Endothelial cell of umbilical vein (primary cell): ENCODE measurements at regions not wholly inside any gene's neighbourhood (a gene's known extent, or its start where the extent isn't known, plus 50 kb on each side); places are given as distances from the start of the nearest gene placed in this dataset.

ENCODE experiments used
- BruUV-seq: library from RNA; stranded (reverse); fragments of 400-500 nt; replicated peaks from 2 replicates; lab custom pipeline; 2021; lab: Mats Ljungman, UMichigan
- CTCF ChIA-PET: fragments of 300-600, 350-600 bp; sonication (Branson Sonifier 250); formaldehyde crosslinking; loops from one replicate; lab custom pipeline; 2021; ENCODE audit warnings: antibody characterized with exemption, inconsistent platforms; lab: Charles Lee
- POLR2A ChIA-PET: fragments of 300-600, 350-600 bp; sonication (Branson Sonifier 250); formaldehyde crosslinking; loops from one replicate; lab custom pipeline; 2021; ENCODE audit warnings: antibody characterized with exemption, inconsistent platforms; lab: Charles Lee
- DNase-seq: peaks from one replicate; pipeline ENCODE4 v3.0.0-alpha.2; 2011; ENCODE audit warnings: low read depth, low spot score
- FAIRE-seq: peaks from 2 replicates; lab custom pipeline; 2011; peaks lifted over from hg19 to GRCh38; lab: Jason Lieb, UNC
- H2AFZ ChIP-seq: 2 replicates; pipeline ENCODE4 v1.6.0; 2012; ENCODE audit warnings: low read depth, low read length, control low read depth, inconsistent platforms
- H3K27ac ChIP-seq: 2 replicates; pipeline ENCODE4 v1.5.1; 2011; ENCODE audit warnings: low read depth, mild to moderate bottlenecking, control low read depth, low read length, moderate library complexity; ENCODE audit not compliant: insufficient read depth
- H3K27me3 ChIP-seq, 2 experiments: 2 replicates each; pipeline versions ENCODE4 v1.6.0 to v1.6.1; 2011; ENCODE audit warnings: low read length in 2 of 2, mixed read lengths in 1 of 2; ENCODE audit not compliant: control insufficient read depth in 2 of 2, insufficient read depth in 2 of 2
- H3K36me3 ChIP-seq, 2 experiments: 2 replicates in 1 of 2; 3 replicates in 1 of 2; pipeline ENCODE4 v1.5.1; 2011; ENCODE audit warnings: low read length in 2 of 2, mild to moderate bottlenecking in 1 of 2, moderate library complexity in 1 of 2; ENCODE audit not compliant: control insufficient read depth in 2 of 2, insufficient read depth in 2 of 2; ENCODE audit errors: extremely low read depth in 1 of 2
- H3K4me1 ChIP-seq: 3 replicates; pipeline ENCODE4 v1.5.1; 2011; ENCODE audit warnings: mild to moderate bottlenecking, low read length; ENCODE audit not compliant: control insufficient read depth, insufficient read depth; ENCODE audit errors: extremely low read depth
- H3K4me2 ChIP-seq: 2 replicates; pipeline ENCODE4 v1.6.1; 2011; ENCODE audit warnings: low read length, control low read depth, mixed read lengths; ENCODE audit not compliant: insufficient read depth
- H3K4me3 ChIP-seq, 3 experiments: fragments of 200-600 bp in 1 of 3; sonication (generic), shearing (Covaris generic) in 1 of 3; replicated peaks in 1 of 3; 2 replicates each; pipeline ENCODE4 v1.5.1; 2011 to 2016; ENCODE audit warnings: control low read depth in 3 of 3, low read length in 3 of 3, mild to moderate bottlenecking in 2 of 3, inconsistent platforms in 1 of 3, low read depth in 1 of 3, moderate library complexity in 1 of 3; ENCODE audit not compliant: insufficient read depth in 1 of 3
- H3K79me2 ChIP-seq: 2 replicates; pipeline ENCODE4 v1.6.0; 2012; ENCODE audit warnings: low read length, inconsistent platforms; ENCODE audit not compliant: control insufficient read depth, insufficient read depth
- H3K9ac ChIP-seq: replicated peaks from 2 replicates; pipeline ENCODE3; 2011; ENCODE audit warnings: low read length, control low read depth; ENCODE audit not compliant: insufficient read depth; ENCODE audit errors: extremely low read depth
- H3K9me1 ChIP-seq: replicated peaks from 3 replicates; pipeline ENCODE4 v1.6.0; 2011; ENCODE audit warnings: mild to moderate bottlenecking, low read length; ENCODE audit not compliant: control insufficient read depth, insufficient read depth; ENCODE audit errors: extremely low read depth
- H3K9me3 ChIP-seq: replicated peaks from 2 replicates; pipeline ENCODE4 v1.5.1; 2012; ENCODE audit warnings: low read length, inconsistent platforms; ENCODE audit not compliant: control insufficient read depth, insufficient read depth
- H4K20me1 ChIP-seq: replicated peaks from 2 replicates; pipeline ENCODE3; 2011; ENCODE audit warnings: mild to moderate bottlenecking, low read length; ENCODE audit not compliant: control insufficient read depth, insufficient read depth; ENCODE audit errors: extremely low read depth
- EZH2 ChIP-seq: IDR thresholded peaks from 2 replicates; pipeline ENCODE4 v1.6.1; 2012; ENCODE audit warnings: borderline replicate concordance, low read depth, mild to moderate bottlenecking, moderate library complexity, low read length, inconsistent platforms; ENCODE audit not compliant: severe bottlenecking
- FOS ChIP-seq: IDR thresholded peaks from 2 replicates; pipeline ENCODE4 v1.6.1; 2011; ENCODE audit warnings: mild to moderate bottlenecking, low read length, moderate library complexity, borderline replicate concordance; ENCODE audit not compliant: insufficient read depth
- GATA2 ChIP-seq: IDR thresholded peaks from 2 replicates; pipeline ENCODE4 v1.7.0; 2011; ENCODE audit warnings: low read depth, mild to moderate bottlenecking, moderate library complexity, mixed read lengths, low read length; ENCODE audit not compliant: insufficient read length, insufficient read depth
- JUN ChIP-seq: IDR thresholded peaks from 2 replicates; pipeline ENCODE4 v1.6.1; 2011; ENCODE audit warnings: borderline replicate concordance, low read depth; ENCODE audit not compliant: insufficient read length, insufficient read depth
- MYC ChIP-seq: IDR thresholded peaks from one replicate; pipeline ENCODE4 v1.6.1; 2011; ENCODE audit warnings: mild to moderate bottlenecking, low read depth, low read length
- POLR2AphosphoS5 ChIP-seq: IDR thresholded peaks from 2 replicates; pipeline ENCODE4 v1.6.1; 2012; ENCODE audit warnings: low read depth, mild to moderate bottlenecking, control low read depth, low read length, moderate library complexity; ENCODE audit not compliant: insufficient read depth
- dilution Hi-C: fragments of 300-500 bp; cut with MboI; formaldehyde crosslinking; loops from one replicate; pipeline ENCODE4 v1.15.0; 2019; ENCODE audit warnings: low sequenced_read_pairs; ENCODE audit not compliant: extremely low pct_ligation_motif_present
- intact Hi-C: fragments of 100-400 bp; cut with micrococcal nuclease; formaldehyde crosslinking; loops from one replicate; pipeline ENCODE4 v1.10.0; 2022
- TF ChIP-seq, protein P1 (sequence below): IDR thresholded peaks from 2 replicates; pipeline ENCODE4 v1.6.1; 2011; ENCODE audit not compliant: insufficient read depth, insufficient read length
- TF ChIP-seq, protein P2 (sequence below), 2 donors: IDR thresholded peaks; 1 replicate in 1 of 2; 2 replicates in 1 of 2; pipeline ENCODE4 v1.5.1; 2011; ENCODE audit warnings: low read length in 2 of 2, mild to moderate bottlenecking in 2 of 2, moderate library complexity in 2 of 2, control low read depth in 1 of 2, inconsistent platforms in 1 of 2, low read depth in 1 of 2; ENCODE audit not compliant: insufficient read depth in 1 of 2; ENCODE audit errors: extremely low read depth in 1 of 2

DNA sequence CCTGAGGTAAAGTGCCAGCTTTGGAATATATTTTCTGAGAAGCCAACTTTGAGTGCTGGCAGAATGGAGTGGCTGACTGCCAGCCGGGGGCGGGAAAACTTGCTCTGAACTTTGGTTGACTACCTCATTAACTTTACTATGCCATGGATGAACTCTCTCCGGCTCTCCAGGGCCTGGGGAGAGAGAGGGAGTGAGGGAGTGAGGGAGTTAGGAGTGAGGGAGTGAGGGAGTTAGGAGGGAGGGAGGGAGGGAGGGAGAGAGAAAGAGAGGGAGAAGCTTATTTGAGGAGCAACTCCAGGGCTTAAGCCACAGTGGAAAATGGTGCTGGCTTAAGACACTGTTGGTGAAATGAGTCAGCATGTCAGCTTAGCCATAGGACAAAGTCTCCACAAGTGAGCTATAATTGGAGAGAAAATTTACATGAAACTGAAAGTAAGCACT, 280.9 kb upstream of the RPS6KA3 start:
- POLR2A ChIA-PET, result no interaction called here

More for the DNA sequence above, 280.9 kb upstream of the RPS6KA3 start:
- Histone ChIP-seq H3K9me3 (no peaks in the 10 kb centered on the region), H3K27me3 (no peaks in the 10 kb centered on the region), H4K20me1 (no peaks in the 10 kb centered on the region), H3K36me3 (no peaks in the 10 kb centered on the region), H3K9ac (no peak overlapping the region), H3K9me1 (no peaks in the 10 kb centered on the region), H3K79me2 (no peaks in the 10 kb centered on the region), H3K4me2 (no peak overlapping the region), H3K4me3 (no peak overlapping the region), H2AFZ (no peak overlapping the region), H3K27ac (no peak overlapping the region), H3K4me1 (no peaks in the 10 kb centered on the region)
- BruUV-seq, result no TSS peak
- FAIRE-seq, result no peak
- intact Hi-C loops (no loop called here), dilution Hi-C loops (no loop called here)
- DNase-seq, result no peak
- CTCF ChIA-PET, result interaction anchor here (1.4 kb wide), 1 partner anchor 17 kb away, joined by 7 read pairs; no protein-coding TSS in a partner anchor
- TF ChIP-seq MYC (no peak), EZH2 (no peak), GATA2 (no peak), FOS (no peak), JUN (no peak), POLR2AphosphoS5 (no peak)
- TF ChIP-seq, protein P1, sequence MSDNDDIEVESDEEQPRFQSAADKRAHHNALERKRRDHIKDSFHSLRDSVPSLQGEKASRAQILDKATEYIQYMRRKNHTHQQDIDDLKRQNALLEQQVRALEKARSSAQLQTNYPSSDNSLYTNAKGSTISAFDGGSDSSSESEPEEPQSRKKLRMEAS, result no peak
- TF ChIP-seq, protein P2, sequence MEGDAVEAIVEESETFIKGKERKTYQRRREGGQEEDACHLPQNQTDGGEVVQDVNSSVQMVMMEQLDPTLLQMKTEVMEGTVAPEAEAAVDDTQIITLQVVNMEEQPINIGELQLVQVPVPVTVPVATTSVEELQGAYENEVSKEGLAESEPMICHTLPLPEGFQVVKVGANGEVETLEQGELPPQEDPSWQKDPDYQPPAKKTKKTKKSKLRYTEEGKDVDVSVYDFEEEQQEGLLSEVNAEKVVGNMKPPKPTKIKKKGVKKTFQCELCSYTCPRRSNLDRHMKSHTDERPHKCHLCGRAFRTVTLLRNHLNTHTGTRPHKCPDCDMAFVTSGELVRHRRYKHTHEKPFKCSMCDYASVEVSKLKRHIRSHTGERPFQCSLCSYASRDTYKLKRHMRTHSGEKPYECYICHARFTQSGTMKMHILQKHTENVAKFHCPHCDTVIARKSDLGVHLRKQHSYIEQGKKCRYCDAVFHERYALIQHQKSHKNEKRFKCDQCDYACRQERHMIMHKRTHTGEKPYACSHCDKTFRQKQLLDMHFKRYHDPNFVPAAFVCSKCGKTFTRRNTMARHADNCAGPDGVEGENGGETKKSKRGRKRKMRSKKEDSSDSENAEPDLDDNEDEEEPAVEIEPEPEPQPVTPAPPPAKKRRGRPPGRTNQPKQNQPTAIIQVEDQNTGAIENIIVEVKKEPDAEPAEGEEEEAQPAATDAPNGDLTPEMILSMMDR (IDR thresholded peaks at IDR 0.05; ENCODE audit: extremely low read depth in 1 of 2, insufficient read depth in 1 of 2, low read depth in 1 of 2, low read length in 2 of 2), result no peak
